ENCODE measurements at regions not wholly inside any gene's neighbourhood (a gene's known extent, or its start where the extent isn't known, plus 50 kb on each side); places are given as distances from the start of the nearest gene placed in this dataset.

DNA sequence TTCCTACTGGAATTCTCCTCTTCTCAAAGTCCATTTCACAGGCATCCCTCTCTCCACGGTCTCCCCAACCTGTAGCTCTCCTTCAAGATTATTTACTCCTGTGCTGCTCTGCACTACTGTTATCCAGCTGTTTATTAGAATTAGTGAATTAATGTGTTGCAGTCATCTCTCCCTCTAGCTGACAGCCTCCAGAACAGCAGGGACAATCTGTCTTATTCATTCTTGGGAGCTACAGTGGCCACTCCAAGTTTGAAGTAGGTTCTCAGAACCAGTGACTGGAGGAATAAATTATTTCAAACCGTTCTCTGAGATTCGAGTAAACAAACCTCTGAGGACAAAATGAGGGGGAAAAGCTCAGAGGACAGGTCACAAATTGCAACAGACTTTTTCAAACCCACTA, 330.9 kb downstream of the RRAGC start:
- TF ChIP-seq CTCF (IDR thresholded peaks at IDR 0.05 in 8 of 11, conservative IDR thresholded peaks at IDR 0.05 in 3 of 11) (no peak), POLR2A (IDR thresholded peaks at IDR 0.05) (no peak)

Measured in spleen (tissue), 7 donors.